ENCODE measurements at regions not wholly inside any gene's neighbourhood (a gene's known extent, or its start where the extent isn't known, plus 50 kb on each side); places are given as distances from the start of the nearest gene placed in this dataset.

GRCh38 chr6:112744827-112745226 is 397.7 kb downstream of the RFPL4B start:
- no peak for DNase-seq

GRCh38 chr6:112745765-112746164 is 398.6 kb downstream of the RFPL4B start:
- no peak for DNase-seq

- DNase-seq = no peak
Measured at GRCh38 chr6:112749673-112750072, 402.5 kb downstream of the RFPL4B start.

- DNase-seq = no peak
Measured at GRCh38 chr6:112752305-112752704, 405.2 kb downstream of the RFPL4B start.

- no peak for DNase-seq
Measured at GRCh38 chr6:112752791-112753190, 405.7 kb downstream of the RFPL4B start.

- DNase-seq = no peak
Measured at GRCh38 chr6:112760831-112761230, 413.7 kb downstream of the RFPL4B start.

GRCh38 chr6:112761740-112762139 is 414.6 kb downstream of the RFPL4B start:
- no peak for DNase-seq

- no peak for DNase-seq
Measured at GRCh38 chr6:112764377-112764776, 417.2 kb downstream of the RFPL4B start.

- no peak for DNase-seq
Measured at GRCh38 chr6:112770308-112770707, 423.2 kb downstream of the RFPL4B start.

- DNase-seq = no peak
Measured at GRCh38 chr6:112773187-112773586, 426.1 kb downstream of the RFPL4B start.

- DNase-seq = no peak
Measured at GRCh38 chr6:112774319-112774718, 427.2 kb downstream of the RFPL4B start.

GRCh38 chr6:112780498-112781096 is 433.5 kb downstream of the RFPL4B start:
- DNase-seq = peak; percentile 48

- no peak for DNase-seq
Measured at GRCh38 chr6:112781241-112781640, 434.1 kb downstream of the RFPL4B start.

GRCh38 chr6:112785408-112785807 is 438.3 kb downstream of the RFPL4B start:
- DNase-seq = no peak

GRCh38 chr6:112786801-112787200 is 439.7 kb downstream of the RFPL4B start:
- no peak for DNase-seq

- DNase-seq = no peak
Measured at GRCh38 chr6:112787371-112787770, 440.2 kb downstream of the RFPL4B start.

GRCh38 chr6:112795316-112795715 is 448.2 kb downstream of the RFPL4B start:
- DNase-seq = no peak

GRCh38 chr6:112796712-112797111 is 449.6 kb downstream of the RFPL4B start:
- no peak for DNase-seq

- DNase-seq = no peak
Measured at GRCh38 chr6:112799889-112800288, 452.8 kb downstream of the RFPL4B start.

- DNase-seq = no peak
Measured at GRCh38 chr6:112800439-112800838, 453.3 kb downstream of the RFPL4B start.

- no peak for DNase-seq
Measured at GRCh38 chr6:112800916-112801315, 453.8 kb downstream of the RFPL4B start.

GRCh38 chr6:112801468-112802080 is 454.4 kb downstream of the RFPL4B start:
- no peak for DNase-seq

- no peak for DNase-seq
Measured at GRCh38 chr6:112802144-112802543, 455.0 kb downstream of the RFPL4B start.

GRCh38 chr6:112804638-112805330 is 457.7 kb downstream of the RFPL4B start:
- DNase-seq = no peak

All from NCI-H187 treated with DMSO at 0.1 percent for 48 hours (cell line).